K562 (cell line): ENCODE measurements at regions not wholly inside any gene's neighbourhood (a gene's known extent, or its start where the extent isn't known, plus 50 kb on each side); places are given as distances from the start of the nearest gene placed in this dataset.

Experiments
- ADNP ChIP-seq: fragments of 200-800 bp; sonication (Bioruptor generic); IDR thresholded peaks from 2 replicates; pipeline ENCODE4 v1.6.1; 2016; ENCODE audit warnings: missing genetic modification characterization, missing compliant biosample characterization
- ARID3A ChIP-seq: IDR thresholded peaks from 2 replicates; pipeline ENCODE4 v1.6.1; 2012; ENCODE audit warnings: low read depth, low read length, improper control_type of control experiment, borderline replicate concordance
- CCNT2 ChIP-seq: IDR thresholded peaks from 2 replicates; pipeline ENCODE4 v1.6.1; 2011; ENCODE audit warnings: borderline replicate concordance, low read depth, mild to moderate bottlenecking, moderate library complexity, mixed read lengths, low read length; ENCODE audit not compliant: insufficient read length; ENCODE audit errors: extremely low read depth
- EP300 ChIP-seq: IDR thresholded peaks from 2 replicates; pipeline ENCODE4 v1.6.1; 2012; ENCODE audit warnings: low read length, improper control_type of control experiment
- ETV1 ChIP-seq: fragments of 450-650 bp; conservative IDR thresholded peaks from 2 replicates; pipeline ENCODE4 v1.6.1; 2016; ENCODE audit warnings: missing genetic modification characterization, control low read depth, low read depth, missing compliant biosample characterization
- GATA2 ChIP-seq: sonication (generic); formaldehyde crosslinking; IDR thresholded peaks from 2 replicates; pipeline ENCODE4 v1.4.0; 2020; ENCODE audit warnings: mild to moderate bottlenecking, missing genetic modification reagents
- GTF2E2 ChIP-seq: fragments of 200-800 bp; sonication (Bioruptor generic); IDR thresholded peaks from 2 replicates; pipeline ENCODE4 v1.6.1; 2016; ENCODE audit warnings: missing genetic modification characterization, missing compliant biosample characterization
- MEIS2 ChIP-seq: fragments of 450-650 bp; IDR thresholded peaks from 2 replicates; pipeline ENCODE4 v1.6.1; 2014; ENCODE audit warnings: mild to moderate bottlenecking; ENCODE audit not compliant: partially characterized antibody
- NFIC ChIP-seq: fragments of 450-650 bp; IDR thresholded peaks from 2 replicates; pipeline ENCODE4 v1.6.1; 2017; ENCODE audit warnings: mild to moderate bottlenecking, inconsistent platforms
- NKRF ChIP-seq: fragments of 450-650 bp; IDR thresholded peaks from 2 replicates; pipeline ENCODE4 v1.6.1; 2016; ENCODE audit warnings: borderline replicate concordance
- NUFIP1 ChIP-seq: fragments of 450-650 bp; IDR thresholded peaks from 2 replicates; pipeline ENCODE4 v1.6.1; 2018; ENCODE audit not compliant: partially characterized antibody
- RBBP5 ChIP-seq: fragments of 200-600 bp; sonication (generic); IDR thresholded peaks from 2 replicates; pipeline ENCODE4 v1.6.1; 2012; ENCODE audit warnings: borderline replicate concordance, mild to moderate bottlenecking, low read length, control low read depth, inconsistent platforms; ENCODE audit not compliant: insufficient read depth, poor library complexity, severe bottlenecking
- RBM15 ChIP-seq: fragments of 200-400 bp; formaldehyde crosslinking; IDR thresholded peaks from 2 replicates; pipeline ENCODE4 v1.6.1; 2018; ENCODE audit warnings: mild to moderate bottlenecking, low read length, moderate library complexity; ENCODE audit not compliant: insufficient read depth
- SMAD3 ChIP-seq: fragments of 450-650 bp; formaldehyde crosslinking; conservative IDR thresholded peaks from 2 replicates; pipeline ENCODE4 v1.4.0; 2020; ENCODE audit warnings: mild to moderate bottlenecking
- SMARCC2 ChIP-seq: fragments of 450-650 bp; IDR thresholded peaks from 2 replicates; pipeline ENCODE4 v1.6.1; 2017; ENCODE audit warnings: antibody characterized with exemption, moderate library complexity, mild to moderate bottlenecking, low read depth
- SNIP1 ChIP-seq: fragments of 450-650 bp; IDR thresholded peaks from 2 replicates; pipeline ENCODE4 v1.7.1; 2017; ENCODE audit warnings: low read depth, mild to moderate bottlenecking
- TAF1 ChIP-seq: IDR thresholded peaks from 2 replicates; pipeline ENCODE4 v1.6.1; 2011; ENCODE audit warnings: mild to moderate bottlenecking, low read length, moderate library complexity; ENCODE audit not compliant: insufficient read depth, control insufficient read depth, severe bottlenecking; ENCODE audit errors: extremely low read depth
- ZBTB1 ChIP-seq: sonication (generic); formaldehyde crosslinking; IDR thresholded peaks from 2 replicates; pipeline ENCODE4 v1.8.1; 2023; ENCODE audit warnings: missing genetic modification reagents, low read depth, mild to moderate bottlenecking, borderline replicate concordance

GRCh38 chr1:234546890-234547788, 62.8 kb downstream of the IRF2BP2 start (continued):
- TF ChIP-seq NKRF = peak; percentile 54; the same call in 1 of the 2 replicates
- peak; percentile 51 for TF ChIP-seq MEIS2
- peak; percentile 95 for TF ChIP-seq ETV1
- peak; percentile 29 for TF ChIP-seq CCNT2
- peak; percentile 45; the same call in 1 of the 2 replicates for TF ChIP-seq SMAD3 (CRISPR knock-in tag)
- peak; percentile 26 for TF ChIP-seq TAF1
- no peak for TF ChIP-seq RBM15
- TF ChIP-seq GTF2E2 (tag) = peak; percentile 57; the same call in 1 of the 2 replicates
- TF ChIP-seq SMARCC2 = peak; percentile 63
- 0 out of 2 replicates have a peak, but pooled peaks have one; percentile 6 for TF ChIP-seq ADNP
- TF ChIP-seq NFIC = peak; percentile 76
- peak; percentile 54; the same call in 1 of the 2 replicates for TF ChIP-seq SNIP1
- no peak for TF ChIP-seq RBBP5
- TF ChIP-seq NUFIP1 = peak; percentile 81
- no peak; the same call in 1 of the 2 replicates for TF ChIP-seq ZBTB1 (CRISPR knock-in tag)
- peak; percentile 66 for TF ChIP-seq GATA2 (CRISPR knock-in tag)
- 0 out of 2 replicates have a peak, but pooled peaks have one; percentile 2 for TF ChIP-seq ARID3A
- peak; percentile 46 for TF ChIP-seq EP300
